DND-41 (cell line): ENCODE measurements at regions not wholly inside any gene's neighbourhood (a gene's known extent, or its start where the extent isn't known, plus 50 kb on each side); places are given as distances from the start of the nearest gene placed in this dataset.

Source experiments
- ATAC-seq: fragments of 200-7000 bp; cut with Tn5 transposase; 3 replicates; pipeline ENCODE4 v1.9.1; 2021; ENCODE audit warnings: low read depth; ENCODE audit not compliant: insufficient read depth
- DNase-seq: peaks from one replicate; pipeline ENCODE4 v3.0.0-alpha.2; 2020
- H2AFZ ChIP-seq: 2 replicates; pipeline ENCODE4 v1.6.0; 2012; ENCODE audit warnings: low read depth, low read length
- H3K27ac ChIP-seq: 2 replicates; pipeline ENCODE4 v1.5.1; 2012; ENCODE audit warnings: low read length, inconsistent platforms
- H3K27me3 ChIP-seq: fragments of 200-600 bp; sonication (generic); 2 replicates; pipeline ENCODE4 v1.6.0; 2012; ENCODE audit warnings: low read length, mild to moderate bottlenecking, inconsistent platforms; ENCODE audit not compliant: insufficient read depth, poor library complexity
- H3K36me3 ChIP-seq: 2 replicates; pipeline ENCODE4 v1.5.1; 2012; ENCODE audit warnings: low read length, inconsistent platforms; ENCODE audit not compliant: insufficient read depth
- H3K4me1 ChIP-seq: 2 replicates; pipeline ENCODE4 v1.5.1; 2012; ENCODE audit warnings: mild to moderate bottlenecking, low read length; ENCODE audit not compliant: insufficient read depth
- H3K4me2 ChIP-seq: 2 replicates; pipeline ENCODE4 v1.6.0; 2012; ENCODE audit warnings: mild to moderate bottlenecking, moderate library complexity, low read length, inconsistent platforms; ENCODE audit not compliant: insufficient read depth
- H3K4me3 ChIP-seq, 2 experiments: fragments of 200-600 bp in 1 of 2; shearing (Covaris generic) in 1 of 2; 2 replicates each; pipeline ENCODE4 v1.5.1; 2012 to 2016; ENCODE audit warnings: inconsistent platforms in 2 of 2, low read length in 2 of 2, mild to moderate bottlenecking in 2 of 2, low read depth in 1 of 2, moderate library complexity in 1 of 2
- H3K79me2 ChIP-seq: 2 replicates; pipeline ENCODE4 v1.6.0; 2012; ENCODE audit warnings: low read length, inconsistent platforms; ENCODE audit not compliant: insufficient read depth
- H3K9ac ChIP-seq: 2 replicates; pipeline ENCODE4 v1.6.0; 2012; ENCODE audit warnings: low read depth, mild to moderate bottlenecking, inconsistent platforms, low read length, moderate library complexity
- H3K9me3 ChIP-seq: 2 replicates; pipeline ENCODE4 v1.5.1; 2012; ENCODE audit warnings: low read length, moderate library complexity, mild to moderate bottlenecking, inconsistent platforms; ENCODE audit not compliant: insufficient read depth, severe bottlenecking
- H4K20me1 ChIP-seq: 2 replicates; pipeline ENCODE4 v1.6.0; 2012; ENCODE audit warnings: low read length; ENCODE audit not compliant: insufficient read depth
- EZH2 ChIP-seq: IDR thresholded peaks from 3 replicates; pipeline ENCODE4 v1.6.1; 2012; ENCODE audit warnings: borderline replicate concordance, low read depth, mild to moderate bottlenecking, moderate library complexity, low read length, inconsistent platforms; ENCODE audit not compliant: severe bottlenecking
- TF ChIP-seq, protein P1 (sequence below): IDR thresholded peaks from 2 replicates; pipeline ENCODE4 v1.5.1; 2012; ENCODE audit warnings: borderline replicate concordance, low read length, moderate library complexity, mild to moderate bottlenecking; ENCODE audit not compliant: poor library complexity, severe bottlenecking; ENCODE audit errors: extremely low read depth

DNA sequence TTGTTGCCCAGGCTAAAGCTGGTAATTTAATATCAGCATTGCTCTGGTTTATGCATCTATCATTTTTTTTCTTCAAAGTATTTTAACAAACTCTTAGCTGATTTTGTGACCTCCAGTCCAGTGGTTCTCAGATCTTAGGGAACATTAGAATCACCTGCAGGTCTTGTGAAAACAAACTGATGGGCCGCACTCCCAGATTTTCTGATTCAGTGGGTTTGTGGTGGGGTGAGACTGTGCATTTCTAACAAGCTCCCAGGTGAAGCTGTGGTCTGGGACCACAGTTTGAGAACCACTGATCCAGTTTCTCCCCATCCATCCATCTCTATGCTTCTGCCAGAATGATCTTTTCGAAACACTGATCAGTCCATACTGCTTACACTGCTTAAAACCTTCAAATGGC, 305.7 kb upstream of the USP24 start:
- Histone ChIP-seq H3K4me2 (no peak overlapping the region), H4K20me1 (no peaks in the 10 kb centered on the region), H3K27ac (no peak overlapping the region), H3K79me2 (no peaks in the 10 kb centered on the region), H3K9ac (no peak overlapping the region), H2AFZ (no peak overlapping the region), H3K4me3 (no peak overlapping the region), H3K9me3 (no peaks in the 10 kb centered on the region), H3K27me3 (peaks cover 26% of the 10 kb centered on the region), H3K4me1 (no peaks in the 10 kb centered on the region), H3K36me3 (no peaks in the 10 kb centered on the region)
- TF ChIP-seq, protein P1, sequence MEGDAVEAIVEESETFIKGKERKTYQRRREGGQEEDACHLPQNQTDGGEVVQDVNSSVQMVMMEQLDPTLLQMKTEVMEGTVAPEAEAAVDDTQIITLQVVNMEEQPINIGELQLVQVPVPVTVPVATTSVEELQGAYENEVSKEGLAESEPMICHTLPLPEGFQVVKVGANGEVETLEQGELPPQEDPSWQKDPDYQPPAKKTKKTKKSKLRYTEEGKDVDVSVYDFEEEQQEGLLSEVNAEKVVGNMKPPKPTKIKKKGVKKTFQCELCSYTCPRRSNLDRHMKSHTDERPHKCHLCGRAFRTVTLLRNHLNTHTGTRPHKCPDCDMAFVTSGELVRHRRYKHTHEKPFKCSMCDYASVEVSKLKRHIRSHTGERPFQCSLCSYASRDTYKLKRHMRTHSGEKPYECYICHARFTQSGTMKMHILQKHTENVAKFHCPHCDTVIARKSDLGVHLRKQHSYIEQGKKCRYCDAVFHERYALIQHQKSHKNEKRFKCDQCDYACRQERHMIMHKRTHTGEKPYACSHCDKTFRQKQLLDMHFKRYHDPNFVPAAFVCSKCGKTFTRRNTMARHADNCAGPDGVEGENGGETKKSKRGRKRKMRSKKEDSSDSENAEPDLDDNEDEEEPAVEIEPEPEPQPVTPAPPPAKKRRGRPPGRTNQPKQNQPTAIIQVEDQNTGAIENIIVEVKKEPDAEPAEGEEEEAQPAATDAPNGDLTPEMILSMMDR: no peak
- no peak for TF ChIP-seq EZH2
- DNase-seq (no peak), ATAC-seq (no peak)

DNA sequence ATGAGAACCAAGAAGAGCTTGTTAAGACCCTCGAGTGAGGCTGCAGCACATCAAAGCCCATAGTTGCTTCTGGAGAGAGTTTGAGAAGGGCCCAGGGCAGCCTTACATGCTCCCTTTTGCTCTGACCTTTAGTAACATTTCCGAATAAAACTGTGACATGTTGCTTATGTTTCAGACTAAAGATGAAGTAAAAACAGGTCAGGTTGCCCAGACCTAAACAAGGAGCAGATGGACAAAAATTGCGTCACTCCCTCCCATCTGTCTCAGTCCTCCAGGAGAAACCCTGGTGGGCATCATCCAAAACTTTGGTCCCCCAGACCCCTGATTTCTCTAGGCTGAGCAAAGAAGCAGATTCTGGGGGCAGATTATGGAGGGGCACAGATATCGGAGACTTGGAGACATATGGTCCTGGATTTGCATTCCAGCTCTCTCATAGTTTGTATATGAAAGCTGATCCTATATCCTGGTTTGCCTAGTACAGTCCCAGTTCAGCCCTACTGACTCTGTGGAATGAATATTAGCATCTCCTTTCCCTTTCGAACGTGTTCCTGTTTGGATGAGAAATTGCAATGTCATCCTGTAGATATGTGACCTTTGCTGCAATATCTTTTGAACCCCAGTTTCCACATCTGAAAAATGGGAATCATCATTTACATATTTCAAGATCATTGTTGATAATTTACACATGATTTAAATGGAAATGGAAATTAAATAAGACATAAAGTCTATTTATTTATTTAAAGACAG, 304.9 kb upstream of the USP24 start:
- no peaks in the 10 kb centered on the region for H3K36me3 ChIP-seq
- DNase-seq: no peak

DNA sequence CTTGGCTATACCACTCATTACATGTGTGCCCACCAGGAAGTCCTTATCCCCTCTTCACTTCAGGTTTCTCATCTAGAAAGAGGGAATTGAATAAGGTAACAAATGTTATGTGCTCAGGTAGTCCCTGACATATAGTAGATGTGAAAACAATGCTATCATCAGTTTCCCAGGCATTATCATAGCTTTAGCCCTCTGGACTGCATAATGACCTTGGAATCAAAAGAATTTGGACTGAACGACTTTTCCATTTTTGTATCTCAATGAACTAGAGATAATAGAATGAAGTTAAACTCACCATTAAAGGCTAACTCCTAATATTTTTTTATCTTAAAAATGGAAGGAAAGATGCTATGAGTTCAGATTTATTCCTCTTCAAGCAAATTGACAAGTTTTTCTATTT, 304.1 kb upstream of the USP24 start:
- no peak overlapping the region for H2AFZ ChIP-seq
- DNase-seq (no peak), ATAC-seq (no peak)
- no peaks in the 10 kb centered on the region for H3K79me2 ChIP-seq
- H3K9ac ChIP-seq: no peak overlapping the region
- no peaks in the 10 kb centered on the region for H3K4me1 ChIP-seq
- H3K27me3 ChIP-seq: peaks cover 27% of the 10 kb centered on the region
- H3K4me2 ChIP-seq: no peak overlapping the region
- H3K4me3 ChIP-seq: no peak overlapping the region
- H3K36me3 ChIP-seq: no peaks in the 10 kb centered on the region
- H3K27ac ChIP-seq: no peak overlapping the region
- no peak for TF ChIP-seq EZH2
- TF ChIP-seq, protein P1: no peak
- H3K9me3 ChIP-seq: no peaks in the 10 kb centered on the region
- H4K20me1 ChIP-seq: no peaks in the 10 kb centered on the region

More for the DNA sequence above, 304.9 kb upstream of the USP24 start:
- Histone ChIP-seq H4K20me1 (no peaks in the 10 kb centered on the region), H3K4me3 (no peak overlapping the region), H3K27ac (no peak overlapping the region), H3K4me1 (no peaks in the 10 kb centered on the region), H3K79me2 (no peaks in the 10 kb centered on the region), H2AFZ (no peak overlapping the region), H3K4me2 (no peak overlapping the region), H3K9me3 (no peaks in the 10 kb centered on the region), H3K9ac (no peak overlapping the region), H3K27me3 (peaks cover 27% of the 10 kb centered on the region)
- no peak for ATAC-seq
- TF ChIP-seq, protein P1: no peak
- no peak for TF ChIP-seq EZH2
